GM13977 (cell line): ENCODE measurements at regions not wholly inside any gene's neighbourhood (a gene's known extent, or its start where the extent isn't known, plus 50 kb on each side); places are given as distances from the start of the nearest gene placed in this dataset.

Experiments used
- DNase-seq: peaks from one replicate; pipeline ENCODE4 v3.0.0; 2012; ENCODE audit warnings: low spot score
- in situ Hi-C: fragments of 300-500 bp; cut with MboI; formaldehyde crosslinking; loops from one replicate; pipeline ENCODE4 v1.12.0; 2022; ENCODE audit warnings: low sequenced_read_pairs, low pct_unique_long_range_greater_than_20kb, mixed read lengths, inconsistent platforms; ENCODE audit not compliant: unreplicated experiment
- TF ChIP-seq, protein P1 (sequence below): IDR thresholded peaks from 2 replicates; pipeline ENCODE4 v1.5.1; 2012; ENCODE audit warnings: mild to moderate bottlenecking, control low read depth; ENCODE audit not compliant: insufficient read depth; ENCODE audit errors: extremely low read depth, missing control alignments

DNA sequence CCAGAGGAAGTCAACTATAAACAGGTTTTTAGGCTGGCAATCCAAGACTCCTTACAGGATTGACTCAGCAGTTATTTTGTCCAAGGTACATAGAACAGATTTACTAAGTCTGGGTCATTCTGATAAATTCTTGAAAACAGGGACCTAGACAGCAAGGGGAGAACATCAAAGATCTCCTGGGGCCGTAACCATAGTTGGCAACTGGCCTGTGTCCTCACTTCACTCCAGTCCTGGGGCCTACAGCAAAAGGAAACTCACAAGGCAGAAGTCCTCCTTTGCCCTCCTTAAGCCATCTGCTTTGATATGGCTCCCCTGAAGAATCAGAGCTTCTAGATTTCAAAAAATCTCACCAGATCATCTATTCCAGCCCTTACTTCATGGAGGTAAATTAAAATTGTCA, 207.2 kb upstream of the IGF1 start:
- in situ Hi-C loops, result no loop called here
- TF ChIP-seq, protein P1, sequence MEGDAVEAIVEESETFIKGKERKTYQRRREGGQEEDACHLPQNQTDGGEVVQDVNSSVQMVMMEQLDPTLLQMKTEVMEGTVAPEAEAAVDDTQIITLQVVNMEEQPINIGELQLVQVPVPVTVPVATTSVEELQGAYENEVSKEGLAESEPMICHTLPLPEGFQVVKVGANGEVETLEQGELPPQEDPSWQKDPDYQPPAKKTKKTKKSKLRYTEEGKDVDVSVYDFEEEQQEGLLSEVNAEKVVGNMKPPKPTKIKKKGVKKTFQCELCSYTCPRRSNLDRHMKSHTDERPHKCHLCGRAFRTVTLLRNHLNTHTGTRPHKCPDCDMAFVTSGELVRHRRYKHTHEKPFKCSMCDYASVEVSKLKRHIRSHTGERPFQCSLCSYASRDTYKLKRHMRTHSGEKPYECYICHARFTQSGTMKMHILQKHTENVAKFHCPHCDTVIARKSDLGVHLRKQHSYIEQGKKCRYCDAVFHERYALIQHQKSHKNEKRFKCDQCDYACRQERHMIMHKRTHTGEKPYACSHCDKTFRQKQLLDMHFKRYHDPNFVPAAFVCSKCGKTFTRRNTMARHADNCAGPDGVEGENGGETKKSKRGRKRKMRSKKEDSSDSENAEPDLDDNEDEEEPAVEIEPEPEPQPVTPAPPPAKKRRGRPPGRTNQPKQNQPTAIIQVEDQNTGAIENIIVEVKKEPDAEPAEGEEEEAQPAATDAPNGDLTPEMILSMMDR, result no peak
- no peak for DNase-seq

DNA sequence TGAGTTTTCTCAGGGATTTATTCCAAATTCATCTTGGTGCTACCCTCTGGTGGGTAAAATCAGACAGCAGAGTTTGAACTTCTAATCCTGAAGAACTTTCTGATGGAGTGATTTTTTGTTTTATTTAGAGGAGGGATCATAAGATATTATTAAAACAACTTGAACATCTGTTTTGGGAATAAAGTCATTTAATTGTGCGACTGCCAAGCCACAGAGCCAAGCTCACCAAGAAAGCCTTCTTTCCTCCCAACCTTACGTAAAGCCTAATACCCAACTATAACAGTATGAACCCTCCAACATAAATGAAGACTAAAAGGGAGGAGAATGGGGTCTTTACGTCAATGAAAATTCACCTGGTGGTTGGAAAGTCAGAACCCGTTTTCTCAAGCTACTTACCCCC, 205.5 kb upstream of the IGF1 start:
- DNase-seq, result no peak
- in situ Hi-C loops, result no loop called here
- TF ChIP-seq, protein P1, result no peak

- TF ChIP-seq, protein P1, result no peak
- DNase-seq, result no peak
- in situ Hi-C loops, result no loop called here
These were observed 204.8 kb upstream of the IGF1 start for GRCh38 chr12:102685172-102685571.

- in situ Hi-C loops, result no loop called here
- DNase-seq, result no peak
- TF ChIP-seq, protein P1, result no peak
These were observed 202.3 kb upstream of the IGF1 start for GRCh38 chr12:102682366-102683289.

DNA sequence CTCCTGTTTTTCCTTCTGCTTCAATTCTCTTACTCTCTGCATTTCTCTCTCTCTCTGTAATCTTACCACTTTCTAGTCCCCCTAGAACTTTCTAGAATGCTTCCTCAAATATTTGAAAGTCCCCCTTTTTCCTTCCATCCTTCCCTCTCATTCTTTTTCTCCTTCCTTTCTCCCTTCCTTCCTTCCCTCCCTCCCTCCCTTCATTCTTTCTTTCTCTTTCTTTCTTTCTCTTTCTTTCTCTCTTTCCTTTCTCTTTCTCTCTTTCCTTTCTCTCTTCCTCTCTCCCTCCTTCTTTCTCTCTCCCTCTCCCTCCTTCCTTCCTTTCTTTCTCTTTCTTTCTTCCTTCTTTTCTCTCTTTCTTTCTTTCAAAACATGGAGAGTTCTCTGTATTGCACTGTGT, 201.4 kb upstream of the IGF1 start:
- DNase-seq, result no peak
- in situ Hi-C loops, result no loop called here
- TF ChIP-seq, protein P1, result no peak

DNA sequence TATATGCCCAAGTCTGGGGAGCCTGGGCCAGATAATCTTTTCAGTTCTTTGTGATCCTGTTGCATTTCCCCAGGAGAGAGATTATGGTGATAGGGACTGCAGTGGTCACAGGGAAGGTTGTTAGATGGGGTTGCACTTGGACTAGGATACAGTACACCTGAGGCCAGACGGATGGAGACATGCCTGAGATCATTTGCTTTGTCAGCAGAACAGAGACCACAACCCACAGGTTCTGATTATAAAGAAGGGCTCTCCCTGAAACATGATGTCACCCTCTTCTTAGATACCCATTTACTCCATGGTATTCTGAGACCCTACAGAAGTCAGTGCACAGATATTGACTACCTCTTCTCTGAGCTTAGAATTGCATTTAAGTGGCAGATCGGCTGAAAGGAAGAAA, 200.9 kb upstream of the IGF1 start:
- TF ChIP-seq, protein P1, result no peak
- no peak for DNase-seq
- in situ Hi-C loops, result no loop called here
